Vagina (tissue), 2 donors: ENCODE measurements at regions not wholly inside any gene's neighbourhood (a gene's known extent, or its start where the extent isn't known, plus 50 kb on each side); places are given as distances from the start of the nearest gene placed in this dataset.

ENCODE experiments used
- DNase-seq, 2 donors: peaks; one replicate each; pipeline ENCODE4 v3.0.0-alpha.2; 2017; ENCODE audit errors: extremely low spot score in 2 of 2
- H3K27ac ChIP-seq: fragments of 200-600 bp; sonication (generic); one replicate; pipeline ENCODE4 v1.5.1; 2019
- H3K27me3 ChIP-seq: fragments of 200-600 bp; sonication (generic); one replicate; pipeline ENCODE4 v1.5.1; 2019
- H3K36me3 ChIP-seq, 2 donors: fragments of 200-600 bp; sonication (generic); one replicate each; pipeline ENCODE4 v1.5.1; 2017 to 2019
- H3K4me1 ChIP-seq: fragments of 200-600 bp; sonication (generic); one replicate; pipeline ENCODE4 v1.5.1; 2019
- H3K4me3 ChIP-seq, 2 donors: fragments of 200-600 bp; sonication (generic); 1 replicate in 1 of 2; 2 replicates in 1 of 2; pipeline ENCODE4 v1.5.1; 2016 to 2019
- H3K9me3 ChIP-seq: fragments of 200-600 bp; sonication (generic); one replicate; pipeline ENCODE4 v1.5.1; 2019
- POLR2A ChIP-seq, 2 donors: fragments of 450-650 bp; IDR thresholded peaks; one replicate each; pipeline ENCODE4 v1.6.1; 2017; ENCODE audit warnings: antibody characterized with exemption in 2 of 2, mild to moderate bottlenecking in 2 of 2, moderate library complexity in 2 of 2
- POLR2AphosphoS5 ChIP-seq, 2 donors: sonication (generic); formaldehyde crosslinking; IDR thresholded peaks; one replicate each; pipeline ENCODE4 v1.9.0; 2017; ENCODE audit warnings: antibody characterized with exemption in 2 of 2, mild to moderate bottlenecking in 2 of 2, low read depth in 1 of 2; ENCODE audit not compliant: insufficient read depth in 1 of 2
- intact Hi-C: fragments of 100-400 bp; cut with DNase I; formaldehyde crosslinking; loops from one replicate; pipeline ENCODE4 v1.15.1; 2023
- TF ChIP-seq, protein P1 (sequence below), 3 experiments: fragments of 450-650 bp in 2 of 3; fragments of 200-600 bp in 1 of 3; sonication (generic) in 1 of 3; IDR thresholded peaks; one replicate each; pipeline ENCODE4 v1.5.1; 2017 to 2019; ENCODE audit warnings: antibody characterized with exemption in 3 of 3, mild to moderate bottlenecking in 2 of 3, moderate library complexity in 2 of 3

DNA sequence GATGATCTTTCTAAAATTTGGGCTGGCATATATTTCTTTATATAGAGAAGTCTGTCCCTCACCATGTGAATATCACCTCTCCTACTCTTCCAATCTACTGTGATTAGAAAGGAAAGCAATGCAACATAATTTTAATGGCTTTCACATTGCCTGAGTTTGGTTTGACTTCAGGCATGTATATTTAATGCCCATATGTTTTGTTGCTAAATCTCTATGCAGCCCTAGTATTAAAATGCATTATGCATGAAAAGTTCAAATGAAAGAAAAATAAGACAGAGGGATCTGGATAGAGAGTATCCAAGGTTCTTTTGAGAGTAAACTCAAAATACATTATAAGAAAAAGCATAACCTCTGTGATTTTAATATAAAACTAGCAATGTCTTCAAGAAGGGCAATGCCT, 518.3 kb downstream of the PRR16 start:
- intact Hi-C loops, result no loop called here
- TF ChIP-seq POLR2A (IDR thresholded peaks at IDR 0.05) (no peak), POLR2AphosphoS5 (IDR thresholded peaks at IDR 0.05; ENCODE audit: insufficient read depth in 1 of 2, low read depth in 1 of 2) (no peak)
- TF ChIP-seq, protein P1, sequence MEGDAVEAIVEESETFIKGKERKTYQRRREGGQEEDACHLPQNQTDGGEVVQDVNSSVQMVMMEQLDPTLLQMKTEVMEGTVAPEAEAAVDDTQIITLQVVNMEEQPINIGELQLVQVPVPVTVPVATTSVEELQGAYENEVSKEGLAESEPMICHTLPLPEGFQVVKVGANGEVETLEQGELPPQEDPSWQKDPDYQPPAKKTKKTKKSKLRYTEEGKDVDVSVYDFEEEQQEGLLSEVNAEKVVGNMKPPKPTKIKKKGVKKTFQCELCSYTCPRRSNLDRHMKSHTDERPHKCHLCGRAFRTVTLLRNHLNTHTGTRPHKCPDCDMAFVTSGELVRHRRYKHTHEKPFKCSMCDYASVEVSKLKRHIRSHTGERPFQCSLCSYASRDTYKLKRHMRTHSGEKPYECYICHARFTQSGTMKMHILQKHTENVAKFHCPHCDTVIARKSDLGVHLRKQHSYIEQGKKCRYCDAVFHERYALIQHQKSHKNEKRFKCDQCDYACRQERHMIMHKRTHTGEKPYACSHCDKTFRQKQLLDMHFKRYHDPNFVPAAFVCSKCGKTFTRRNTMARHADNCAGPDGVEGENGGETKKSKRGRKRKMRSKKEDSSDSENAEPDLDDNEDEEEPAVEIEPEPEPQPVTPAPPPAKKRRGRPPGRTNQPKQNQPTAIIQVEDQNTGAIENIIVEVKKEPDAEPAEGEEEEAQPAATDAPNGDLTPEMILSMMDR (IDR thresholded peaks at IDR 0.05), result no peak
- DNase-seq, result no peak
- Histone ChIP-seq H3K9me3 (no peaks in the 10 kb centered on the region), H3K4me1 (no peaks in the 10 kb centered on the region), H3K4me3 (no peak overlapping the region), H3K27me3 (no peaks in the 10 kb centered on the region), H3K27ac (no peak overlapping the region), H3K36me3 (no peaks in the 10 kb centered on the region)

DNA sequence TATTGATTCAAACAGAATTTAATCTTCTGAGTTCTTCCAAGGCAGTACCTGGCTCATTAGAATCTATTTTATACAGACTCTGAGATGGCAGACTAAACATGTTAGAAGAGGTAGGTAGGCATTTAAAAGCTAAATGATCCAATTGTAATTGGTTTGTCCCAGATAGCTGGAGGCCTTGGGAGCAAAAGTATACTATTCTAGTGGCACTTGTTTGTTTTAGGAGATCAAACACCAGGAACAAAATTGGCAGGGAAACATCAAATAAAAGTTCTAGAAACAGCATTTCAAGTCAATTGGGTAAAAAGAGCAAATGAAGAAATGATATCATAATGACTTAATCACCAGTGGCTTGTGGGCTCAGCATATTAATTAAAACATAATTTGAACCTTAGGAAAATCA, 521.4 kb downstream of the PRR16 start:
- no peaks in the 10 kb centered on the region for H3K36me3 ChIP-seq
- TF ChIP-seq, protein P1 (IDR thresholded peaks at IDR 0.05), result no peak
- TF ChIP-seq POLR2AphosphoS5 (IDR thresholded peaks at IDR 0.05; ENCODE audit: insufficient read depth in 1 of 2, low read depth in 1 of 2) (no peak), POLR2A (IDR thresholded peaks at IDR 0.05) (no peak)
- no peak for DNase-seq
- no peaks in the 10 kb centered on the region for H3K4me1 ChIP-seq
- H3K27ac ChIP-seq, result no peak overlapping the region
- H3K27me3 ChIP-seq, result no peaks in the 10 kb centered on the region
- H3K9me3 ChIP-seq, result no peaks in the 10 kb centered on the region
- no peak overlapping the region for H3K4me3 ChIP-seq
- intact Hi-C loops, result no loop called here

DNA sequence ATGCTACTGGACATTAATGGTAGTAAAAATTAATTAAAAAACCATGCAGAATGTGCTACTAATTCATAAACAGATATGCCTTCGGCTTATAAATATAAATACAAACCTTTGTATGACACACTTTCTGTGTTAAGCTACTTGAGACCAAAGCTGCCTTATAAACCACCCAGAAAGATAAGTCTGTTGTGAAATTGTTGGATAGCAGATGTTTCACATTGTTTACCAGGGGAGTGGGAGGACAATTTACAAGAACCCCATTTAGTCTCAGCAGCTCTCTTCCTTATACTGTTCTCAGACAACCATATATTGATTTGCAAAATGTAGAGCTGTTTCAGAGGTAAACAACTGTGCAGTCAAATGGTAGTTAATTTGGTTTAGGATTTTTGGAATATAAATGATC, 524.4 kb downstream of the PRR16 start:
- TF ChIP-seq POLR2A (IDR thresholded peaks at IDR 0.05), result no peak
- no peak for TF ChIP-seq POLR2AphosphoS5 (IDR thresholded peaks at IDR 0.05; ENCODE audit: insufficient read depth in 1 of 2, low read depth in 1 of 2)
- TF ChIP-seq, protein P1 (IDR thresholded peaks at IDR 0.05), result no peak
- H3K9me3 ChIP-seq, result no peaks in the 10 kb centered on the region
- H3K27me3 ChIP-seq, result no peaks in the 10 kb centered on the region
- H3K27ac ChIP-seq, result no peak overlapping the region
- intact Hi-C loops, result no loop called here
- H3K4me1 ChIP-seq, result no peaks in the 10 kb centered on the region
- H3K4me3 ChIP-seq, result no peak overlapping the region
- H3K36me3 ChIP-seq, result no peaks in the 10 kb centered on the region
- no peak for DNase-seq

DNA sequence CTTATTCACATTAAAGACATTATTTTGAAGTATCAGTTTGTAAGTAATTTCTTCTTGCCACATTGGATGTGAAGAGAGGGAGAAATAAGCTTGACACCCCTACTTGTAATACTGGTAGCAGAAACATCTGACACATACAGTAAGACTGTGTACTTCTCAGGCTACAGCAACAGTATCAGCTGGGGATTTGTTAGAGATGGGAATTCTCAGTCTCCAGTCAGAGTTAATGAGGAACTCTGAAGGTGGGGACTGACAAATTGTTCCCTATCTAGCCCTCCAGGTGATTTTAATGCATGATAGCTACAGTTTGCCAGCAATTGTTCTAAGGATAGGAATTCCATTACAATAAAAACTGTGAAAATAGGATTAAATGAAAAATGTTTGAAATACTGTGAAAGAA, 524.8 kb downstream of the PRR16 start:
- Histone ChIP-seq H3K4me3 (no peak overlapping the region), H3K4me1 (no peaks in the 10 kb centered on the region), H3K27ac (no peak overlapping the region), H3K36me3 (no peaks in the 10 kb centered on the region), H3K9me3 (no peaks in the 10 kb centered on the region), H3K27me3 (no peaks in the 10 kb centered on the region)
- no peak for DNase-seq
- intact Hi-C loops, result no loop called here
- no peak for TF ChIP-seq POLR2A (IDR thresholded peaks at IDR 0.05)
- no peak for TF ChIP-seq POLR2AphosphoS5 (IDR thresholded peaks at IDR 0.05; ENCODE audit: insufficient read depth in 1 of 2, low read depth in 1 of 2)
- TF ChIP-seq, protein P1 (IDR thresholded peaks at IDR 0.05), result no peak

DNA sequence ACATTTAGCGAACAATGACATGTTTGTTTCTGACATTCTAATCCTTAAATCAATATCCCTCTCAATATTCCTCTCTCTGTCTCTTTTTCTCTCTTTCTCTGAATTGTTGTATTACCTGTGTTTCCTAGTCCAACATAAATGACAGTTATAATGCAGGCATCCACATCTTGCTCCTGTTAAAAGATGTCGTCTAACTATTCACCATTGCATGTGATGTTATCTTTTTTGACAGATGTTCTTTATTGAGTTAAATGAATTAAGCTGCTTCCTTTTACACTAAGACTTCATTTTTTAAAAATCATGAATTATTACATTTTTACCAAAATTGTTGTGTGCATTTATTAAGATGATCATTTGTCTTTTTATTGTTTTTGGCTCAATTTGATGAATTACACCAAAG, 527.5 kb downstream of the PRR16 start:
- TF ChIP-seq POLR2A (IDR thresholded peaks at IDR 0.05) (no peak), POLR2AphosphoS5 (IDR thresholded peaks at IDR 0.05; ENCODE audit: insufficient read depth in 1 of 2, low read depth in 1 of 2) (no peak)
- TF ChIP-seq, protein P1 (IDR thresholded peaks at IDR 0.05), result no peak
- DNase-seq, result no peak
- intact Hi-C loops, result no loop called here
- Histone ChIP-seq H3K36me3 (no peaks in the 10 kb centered on the region), H3K4me3 (no peak overlapping the region), H3K4me1 (no peaks in the 10 kb centered on the region), H3K27me3 (no peaks in the 10 kb centered on the region), H3K27ac (no peak overlapping the region), H3K9me3 (no peaks in the 10 kb centered on the region)
